PC-9 (cell line): ENCODE measurements at regions not wholly inside any gene's neighbourhood (a gene's known extent, or its start where the extent isn't known, plus 50 kb on each side); places are given as distances from the start of the nearest gene placed in this dataset.

Experiments used
- CTCF ChIP-seq: fragments of 200-600 bp; sonication (generic); conservative IDR thresholded peaks from 2 replicates; pipeline ENCODE4 v1.6.1; 2017; ENCODE audit warnings: mixed run types, antibody characterized with exemption, mild to moderate bottlenecking, moderate library complexity
- EZH2 ChIP-seq: fragments of 200-600 bp; sonication (generic); IDR thresholded peaks from 2 replicates; pipeline ENCODE4 v1.8.0; 2017; ENCODE audit warnings: antibody characterized with exemption, low read depth

GRCh38 chr1:30042438-30043147, 680.8 kb downstream of the MATN1 start:
- TF ChIP-seq CTCF, result no peak
- TF ChIP-seq EZH2, result no peak
